ENCODE measurements at regions not wholly inside any gene's neighbourhood (a gene's known extent, or its start where the extent isn't known, plus 50 kb on each side); places are given as distances from the start of the nearest gene placed in this dataset.

- Histone ChIP-seq H3K9me2 (replicated peaks; ENCODE audit: insufficient read depth, low read length) (no peaks in the 10 kb centered on the region), H2AFZ (ENCODE audit: low read depth, low read length, severe bottlenecking) (no peak overlapping the region), H3K4me3 (ENCODE audit: insufficient read depth, low read length, poor library complexity, severe bottlenecking) (no peak overlapping the region), H3F3A (ENCODE audit: insufficient read depth) (no peaks in the 10 kb centered on the region), H3K9ac (ENCODE audit: low read length) (no peak overlapping the region), H3K27me3 (ENCODE audit: low read length) (0 out of 2 replicates have a peak, but pooled peaks cover 5% of the 10 kb centered on the region), H3K79me2 (ENCODE audit: insufficient read depth, low read length) (no peaks in the 10 kb centered on the region), H3K36me3 (ENCODE audit: low read length) (no peaks in the 10 kb centered on the region), H3K9me3 (ENCODE audit: insufficient read depth, low read length) (no peaks in the 10 kb centered on the region), H4K20me1 (ENCODE audit: low read depth, low read length) (no peaks in the 10 kb centered on the region), H3K4me2 (ENCODE audit: low read depth, low read length, poor library complexity, severe bottlenecking) (no peak overlapping the region), H3K27ac (ENCODE audit: low read depth, low read length) (no peak overlapping the region)
- no peak for TF ChIP-seq EZH2phosphoT487 (conservative IDR thresholded peaks at IDR 0.05; ENCODE audit: low read length)
- TF ChIP-seq, protein P1, sequence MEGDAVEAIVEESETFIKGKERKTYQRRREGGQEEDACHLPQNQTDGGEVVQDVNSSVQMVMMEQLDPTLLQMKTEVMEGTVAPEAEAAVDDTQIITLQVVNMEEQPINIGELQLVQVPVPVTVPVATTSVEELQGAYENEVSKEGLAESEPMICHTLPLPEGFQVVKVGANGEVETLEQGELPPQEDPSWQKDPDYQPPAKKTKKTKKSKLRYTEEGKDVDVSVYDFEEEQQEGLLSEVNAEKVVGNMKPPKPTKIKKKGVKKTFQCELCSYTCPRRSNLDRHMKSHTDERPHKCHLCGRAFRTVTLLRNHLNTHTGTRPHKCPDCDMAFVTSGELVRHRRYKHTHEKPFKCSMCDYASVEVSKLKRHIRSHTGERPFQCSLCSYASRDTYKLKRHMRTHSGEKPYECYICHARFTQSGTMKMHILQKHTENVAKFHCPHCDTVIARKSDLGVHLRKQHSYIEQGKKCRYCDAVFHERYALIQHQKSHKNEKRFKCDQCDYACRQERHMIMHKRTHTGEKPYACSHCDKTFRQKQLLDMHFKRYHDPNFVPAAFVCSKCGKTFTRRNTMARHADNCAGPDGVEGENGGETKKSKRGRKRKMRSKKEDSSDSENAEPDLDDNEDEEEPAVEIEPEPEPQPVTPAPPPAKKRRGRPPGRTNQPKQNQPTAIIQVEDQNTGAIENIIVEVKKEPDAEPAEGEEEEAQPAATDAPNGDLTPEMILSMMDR (IDR thresholded peaks at IDR 0.05; ENCODE audit: insufficient read depth, low read length, poor library complexity, severe bottlenecking), result no peak
Measured at GRCh38 chr18:49669403-49669802, 107.5 kb downstream of the LIPG start.

DNA sequence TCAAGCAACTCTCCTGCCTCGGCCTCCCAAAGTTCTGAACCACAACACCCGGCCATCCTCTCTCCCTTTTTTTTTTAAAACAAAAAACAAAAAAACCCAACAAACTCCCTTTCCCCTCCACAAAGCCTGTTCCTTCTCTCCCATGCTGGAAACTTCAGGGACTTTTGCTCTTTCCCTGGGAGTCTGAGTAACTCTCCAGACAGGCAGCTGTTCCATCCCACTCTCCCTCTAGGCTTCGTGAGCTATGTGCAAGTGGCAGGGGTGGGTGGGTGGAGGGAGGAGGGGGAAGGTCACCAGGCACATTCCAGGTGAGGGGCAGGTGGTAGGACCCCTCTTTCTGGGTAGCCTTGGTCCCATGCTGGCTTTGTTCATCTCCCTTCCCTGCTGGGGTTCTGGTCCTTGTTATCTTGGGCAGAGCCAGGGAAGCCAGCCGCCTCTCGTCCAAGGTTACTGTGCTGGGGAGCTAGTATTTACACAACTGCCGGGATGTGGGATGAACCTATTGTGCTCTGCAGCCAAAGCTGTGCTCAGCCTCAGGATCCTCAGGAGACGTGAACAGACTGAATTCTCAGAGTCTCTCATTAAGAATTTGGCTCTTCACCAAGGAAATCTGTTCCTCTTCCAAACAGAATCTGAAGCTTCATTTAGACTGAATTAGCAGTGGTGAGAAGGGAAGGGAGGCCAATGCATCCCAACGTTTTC, 106.9 kb downstream of the LIPG start:
- H3K4me3 ChIP-seq (ENCODE audit: insufficient read depth, low read length, poor library complexity, severe bottlenecking), result no peak overlapping the region
- H3K79me2 ChIP-seq (ENCODE audit: insufficient read depth, low read length), result no peaks in the 10 kb centered on the region
- no peak overlapping the region for H2AFZ ChIP-seq (ENCODE audit: low read depth, low read length, severe bottlenecking)
- H3K36me3 ChIP-seq (ENCODE audit: low read length), result no peaks in the 10 kb centered on the region
- no peaks in the 10 kb centered on the region for H3K9me3 ChIP-seq (ENCODE audit: insufficient read depth, low read length)
- H3K9ac ChIP-seq (ENCODE audit: low read length), result no peak overlapping the region
- H3K27me3 ChIP-seq (ENCODE audit: low read length), result 0 out of 2 replicates have a peak, but pooled peaks cover 5% of the 10 kb centered on the region
- no peaks in the 10 kb centered on the region for H3K9me2 ChIP-seq (replicated peaks; ENCODE audit: insufficient read depth, low read length)
- no peaks in the 10 kb centered on the region for H3F3A ChIP-seq (ENCODE audit: insufficient read depth)
- H3K4me2 ChIP-seq (ENCODE audit: low read depth, low read length, poor library complexity, severe bottlenecking), result no peak overlapping the region
- H3K27ac ChIP-seq (ENCODE audit: low read depth, low read length), result no peak overlapping the region
- H4K20me1 ChIP-seq (ENCODE audit: low read depth, low read length), result no peaks in the 10 kb centered on the region
- TF ChIP-seq, protein P1 (IDR thresholded peaks at IDR 0.05; ENCODE audit: insufficient read depth, low read length, poor library complexity, severe bottlenecking), result no peak
- no peak for TF ChIP-seq EZH2phosphoT487 (conservative IDR thresholded peaks at IDR 0.05; ENCODE audit: low read length)

DNA sequence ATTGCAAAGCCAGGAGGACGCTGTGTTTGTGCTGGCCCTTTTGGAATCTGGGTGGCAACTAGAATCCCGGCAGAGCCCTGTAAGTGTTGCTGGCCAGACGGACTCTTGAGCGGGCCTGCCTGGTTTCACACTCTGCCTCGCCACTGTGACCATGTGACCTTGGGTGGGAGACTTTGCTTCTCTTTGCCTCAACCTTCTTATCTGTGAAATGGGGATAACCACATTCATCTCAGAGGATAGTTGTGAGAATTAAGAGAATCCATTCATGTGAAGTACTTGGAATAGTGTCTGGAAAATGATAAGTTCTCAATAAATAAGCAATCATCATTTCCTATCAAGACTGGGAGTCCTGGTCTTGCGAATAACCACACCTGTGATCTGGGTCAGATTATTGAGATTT, 105.6 kb downstream of the LIPG start:
- H3K4me2 ChIP-seq (ENCODE audit: low read depth, low read length, poor library complexity, severe bottlenecking), result no peak overlapping the region

More for the DNA sequence above, 105.6 kb downstream of the LIPG start:
- Histone ChIP-seq H3K79me2 (ENCODE audit: insufficient read depth, low read length) (no peaks in the 10 kb centered on the region), H3K4me3 (ENCODE audit: insufficient read depth, low read length, poor library complexity, severe bottlenecking) (no peak overlapping the region), H3K9me2 (replicated peaks; ENCODE audit: insufficient read depth, low read length) (no peaks in the 10 kb centered on the region), H2AFZ (ENCODE audit: low read depth, low read length, severe bottlenecking) (no peak overlapping the region), H3K27ac (ENCODE audit: low read depth, low read length) (no peak overlapping the region), H3K9ac (ENCODE audit: low read length) (no peak overlapping the region), H3K36me3 (ENCODE audit: low read length) (no peaks in the 10 kb centered on the region), H3F3A (ENCODE audit: insufficient read depth) (no peaks in the 10 kb centered on the region), H3K9me3 (ENCODE audit: insufficient read depth, low read length) (no peaks in the 10 kb centered on the region), H4K20me1 (ENCODE audit: low read depth, low read length) (no peaks in the 10 kb centered on the region), H3K27me3 (ENCODE audit: low read length) (0 out of 2 replicates have a peak, but pooled peaks cover 5% of the 10 kb centered on the region)
- no peak for TF ChIP-seq EZH2phosphoT487 (conservative IDR thresholded peaks at IDR 0.05; ENCODE audit: low read length)
- TF ChIP-seq, protein P1 (IDR thresholded peaks at IDR 0.05; ENCODE audit: insufficient read depth, low read length, poor library complexity, severe bottlenecking), result no peak

Data from SU-DHL-6 (cell line).